NCI-H1436 treated with DMSO at 0.1 percent for 48 hours (cell line): ENCODE measurements at regions not wholly inside any gene's neighbourhood (a gene's known extent, or its start where the extent isn't known, plus 50 kb on each side); places are given as distances from the start of the nearest gene placed in this dataset.
"Not testable (repeated sequence)": the region's sequence is repeated elsewhere in the genome, so short reads cannot be mapped to it uniquely, and the experiment has no call there.

Source experiments
- DNase-seq: peaks from one replicate; lab custom pipeline; 2025; lab: John Stamatoyannopoulos, UW

DNA sequence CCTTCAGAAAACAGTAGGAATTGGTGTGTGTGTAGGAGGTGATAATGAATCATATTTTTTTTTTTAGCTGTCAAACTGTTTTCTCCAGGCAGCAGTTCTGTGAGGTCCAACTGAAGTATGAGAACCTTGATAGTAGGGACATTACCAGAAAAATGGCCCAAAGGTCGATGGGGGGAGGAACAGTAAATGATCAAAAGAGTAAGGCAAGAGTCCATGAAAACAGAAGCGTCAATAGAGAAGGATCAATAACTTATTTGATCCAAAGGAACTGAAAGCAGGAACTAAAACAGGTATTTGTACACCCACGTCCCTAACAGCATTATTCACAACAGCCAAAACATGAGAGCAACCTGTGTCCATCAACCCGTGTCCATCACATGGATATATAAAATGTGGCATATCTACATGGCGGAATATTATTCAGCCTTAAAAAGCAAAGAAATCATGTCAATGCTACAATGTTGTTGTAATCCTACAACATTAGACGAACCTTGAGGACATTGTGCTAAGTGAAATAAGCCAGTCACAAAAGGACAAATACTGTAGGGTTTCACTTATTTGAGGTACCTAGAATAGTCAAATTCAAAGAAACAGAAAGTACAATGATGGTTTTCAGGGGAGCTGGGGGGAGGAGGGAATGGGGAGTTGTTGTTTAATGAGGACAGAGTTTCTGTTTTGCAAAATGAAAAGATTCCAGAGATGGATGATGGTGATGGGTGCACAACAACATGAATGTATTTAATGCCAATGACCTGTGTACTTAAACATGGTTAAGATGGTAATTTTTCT lies 214.0 kb upstream of the KLF14 start:
- DNase-seq = no peak

GRCh38 chr7:130948822-130949221 lies 214.8 kb upstream of the KLF14 start:
- DNase-seq = no peak

DNA sequence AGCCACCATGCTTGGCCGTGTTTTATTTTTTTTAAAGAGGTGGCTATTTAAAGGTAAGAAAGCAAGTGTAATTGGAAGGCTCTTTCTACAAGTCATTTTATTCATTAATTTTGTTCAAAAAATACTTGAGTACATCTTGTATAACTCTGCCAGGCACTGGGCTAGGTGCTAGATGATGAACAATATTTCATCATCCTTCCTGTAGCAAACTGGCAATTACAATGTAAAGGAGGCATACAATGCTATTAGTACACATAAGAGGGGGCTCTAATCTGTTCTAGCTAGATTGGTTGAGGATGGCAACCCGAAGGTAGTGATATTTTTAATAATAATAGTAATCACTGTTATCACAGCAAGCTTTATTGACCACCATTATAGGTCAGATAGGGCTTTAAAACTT lies 215.5 kb upstream of the KLF14 start:
- DNase-seq = no peak

GRCh38 chr7:130950054-130950453 lies 216.0 kb upstream of the KLF14 start:
- DNase-seq = no peak

GRCh38 chr7:130950741-130951140 lies 216.7 kb upstream of the KLF14 start:
- no peak for DNase-seq

GRCh38 chr7:130951303-130951975 lies 217.4 kb upstream of the KLF14 start:
- no peak for DNase-seq

DNA sequence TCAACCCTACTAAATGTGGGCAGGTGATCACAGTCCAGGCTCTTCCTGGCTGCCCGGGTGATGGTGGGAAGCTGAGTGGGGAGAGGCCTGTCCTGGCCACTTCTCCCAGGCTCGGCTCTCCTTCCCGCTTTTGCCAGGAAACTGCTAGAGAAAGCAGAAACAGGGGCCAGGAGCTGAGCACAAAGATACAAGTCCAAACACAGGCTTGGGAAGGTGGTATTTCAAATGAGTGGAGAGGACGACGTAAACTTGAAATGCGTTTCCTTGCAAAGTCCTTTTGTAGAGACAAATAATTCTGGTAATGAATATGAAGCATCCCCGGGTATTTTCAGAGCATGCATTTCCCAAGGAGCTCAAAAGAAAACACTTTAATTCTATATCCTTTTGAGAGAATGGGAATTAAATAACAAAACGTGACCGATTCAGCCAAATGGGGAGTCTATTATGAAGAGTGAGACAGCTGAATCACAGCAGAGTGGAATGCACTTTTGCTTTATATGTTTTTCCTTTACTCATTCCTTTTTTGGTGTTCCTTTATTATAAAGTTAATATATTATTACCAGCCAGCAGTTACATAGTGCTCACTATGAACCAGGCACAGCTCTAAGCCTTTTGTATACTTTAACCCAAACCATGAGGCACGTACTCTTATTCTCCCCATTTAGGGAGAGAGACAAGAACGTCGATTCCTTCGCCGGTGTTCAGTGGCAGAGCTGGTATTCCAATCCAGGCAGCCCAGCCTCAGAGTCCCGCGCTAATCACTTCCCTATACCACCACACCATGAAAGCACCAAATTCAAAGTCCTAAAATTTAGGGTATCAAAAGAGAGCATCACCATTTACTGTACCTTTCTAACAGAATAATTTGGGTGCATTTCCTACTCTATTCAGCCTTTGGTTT lies 218.2 kb upstream of the KLF14 start:
- DNase-seq = no peak

DNA sequence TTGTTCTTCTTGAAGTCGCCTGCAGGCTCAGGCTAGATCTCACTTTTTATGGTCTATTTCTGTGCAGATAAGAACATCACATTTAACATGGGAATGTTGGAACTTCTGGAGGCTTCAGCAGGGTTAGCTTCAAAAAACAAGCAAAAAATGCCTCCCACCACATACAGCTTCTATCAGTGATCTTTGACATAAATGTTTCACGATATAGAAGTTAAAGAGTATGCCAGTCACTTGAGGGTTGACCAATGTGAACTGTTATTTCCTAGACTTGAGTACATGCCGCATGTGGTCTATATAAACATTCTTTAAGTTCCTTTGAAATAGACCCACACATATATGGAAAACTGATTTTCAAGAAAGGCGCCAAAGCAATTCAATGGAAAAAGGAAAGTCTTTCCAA lies 219.2 kb upstream of the KLF14 start:
- DNase-seq = no peak

DNA sequence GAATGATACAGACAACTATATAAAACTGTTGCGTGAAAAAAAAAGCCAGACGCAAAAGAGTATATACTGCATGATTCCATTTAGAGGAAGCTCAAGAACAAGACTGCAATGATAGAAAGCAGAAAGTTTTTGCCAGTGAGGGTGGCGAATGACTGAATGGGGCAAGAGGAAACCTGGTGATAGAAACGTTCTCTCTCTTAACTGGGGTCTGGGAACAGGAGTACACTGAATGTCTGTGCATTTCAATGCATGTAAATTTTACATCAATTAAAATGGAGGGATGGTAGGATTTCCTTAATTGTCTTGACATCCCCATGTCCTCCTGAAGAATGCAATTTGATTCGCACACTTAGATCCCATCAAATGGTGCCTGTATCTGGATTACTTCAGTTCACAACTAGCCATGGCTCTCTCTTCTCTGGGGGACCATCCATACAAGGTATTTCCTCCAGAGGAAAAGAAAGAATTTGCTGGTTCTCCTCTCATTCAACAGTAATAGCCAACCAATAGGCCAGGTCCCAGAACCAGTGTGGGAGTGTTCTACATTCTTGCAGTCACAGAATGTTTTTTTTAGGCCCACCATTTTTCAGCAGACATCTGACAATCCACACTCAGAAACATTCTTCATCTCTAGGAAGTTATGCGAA lies 221.0 kb upstream of the KLF14 start:
- no peak for DNase-seq

GRCh38 chr7:130955565-130955919 lies 221.5 kb upstream of the KLF14 start:
- no peak for DNase-seq

GRCh38 chr7:130956417-130957136 lies 222.6 kb upstream of the KLF14 start:
- DNase-seq = no peak

DNA sequence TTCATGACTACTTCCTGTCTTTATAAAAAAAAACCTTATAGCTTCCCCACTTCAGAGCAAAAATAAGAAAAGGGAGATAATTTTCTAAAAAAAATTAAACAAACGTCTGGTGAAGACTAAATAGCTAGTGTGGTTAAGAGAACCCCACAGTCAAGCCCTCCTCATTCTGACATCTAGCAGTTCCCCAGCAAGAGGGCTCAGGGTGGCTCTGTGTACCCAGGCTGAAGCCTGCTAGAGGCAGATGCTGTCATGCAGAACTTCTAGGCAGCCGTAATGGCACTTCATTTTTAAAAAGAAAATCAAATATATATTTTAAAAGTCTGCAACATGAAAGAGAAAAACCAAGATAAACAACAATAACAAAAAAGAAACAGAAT lies 223.1 kb upstream of the KLF14 start:
- DNase-seq = no peak

- DNase-seq = not testable (repeated sequence)
These were observed 223.9 kb upstream of the KLF14 start for GRCh38 chr7:130957722-130958435.

DNA sequence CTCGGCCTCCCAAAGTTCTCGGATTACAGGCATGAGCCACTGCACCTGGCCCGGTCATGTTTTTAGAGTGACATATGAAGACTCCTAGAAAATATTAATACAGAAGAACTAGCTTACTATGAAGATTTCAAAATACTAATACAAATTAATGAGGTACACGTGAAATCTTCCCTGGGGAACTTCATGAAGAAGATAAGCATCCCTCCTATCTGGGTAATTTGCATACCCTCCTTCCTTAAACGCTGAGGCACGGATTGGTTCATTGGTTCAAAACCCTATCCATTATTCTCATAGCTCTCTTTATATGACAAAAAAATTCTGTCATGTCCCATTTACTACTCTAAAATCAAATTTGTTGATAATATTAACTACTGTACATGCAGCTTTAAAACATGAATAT lies 224.8 kb upstream of the KLF14 start:
- no peak for DNase-seq

- no peak for DNase-seq
These were observed 225.8 kb upstream of the KLF14 start for GRCh38 chr7:130959743-130960207.

DNA sequence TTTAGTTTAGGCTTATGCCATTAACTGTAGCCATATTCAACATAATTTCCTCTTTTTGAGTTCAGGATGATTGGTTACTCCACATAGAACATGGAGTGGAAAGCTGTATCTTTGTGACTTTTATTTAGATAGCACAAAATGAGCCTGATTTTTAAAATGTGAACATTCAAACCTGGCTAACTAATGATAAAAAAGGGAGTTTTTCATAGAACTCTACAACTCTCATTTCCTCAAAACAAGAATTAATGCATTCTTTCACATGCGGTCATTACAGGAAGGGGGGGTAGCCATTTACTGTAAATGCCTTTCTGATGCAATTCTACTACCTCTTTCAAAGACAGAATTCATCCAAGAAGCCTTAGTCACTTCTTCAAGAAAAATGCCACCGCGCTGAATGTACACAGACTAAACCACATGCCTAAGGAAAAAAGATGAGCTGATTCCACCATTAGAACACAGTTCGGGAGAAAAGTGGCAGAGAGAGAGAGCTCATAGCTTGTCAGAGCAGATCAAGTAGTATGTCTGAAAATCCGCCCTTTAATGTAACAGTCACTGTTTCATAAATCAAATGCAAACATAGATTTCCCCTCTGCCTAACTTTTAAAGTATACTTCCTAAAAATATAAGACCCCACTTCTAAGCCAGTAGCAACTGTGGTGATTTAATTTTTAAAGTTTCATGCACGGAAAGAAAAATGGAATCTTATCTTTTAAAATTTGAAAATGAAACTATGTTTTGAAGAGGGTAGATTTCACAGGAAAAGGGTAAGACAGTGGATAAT lies 226.4 kb upstream of the KLF14 start:
- no peak for DNase-seq

DNA sequence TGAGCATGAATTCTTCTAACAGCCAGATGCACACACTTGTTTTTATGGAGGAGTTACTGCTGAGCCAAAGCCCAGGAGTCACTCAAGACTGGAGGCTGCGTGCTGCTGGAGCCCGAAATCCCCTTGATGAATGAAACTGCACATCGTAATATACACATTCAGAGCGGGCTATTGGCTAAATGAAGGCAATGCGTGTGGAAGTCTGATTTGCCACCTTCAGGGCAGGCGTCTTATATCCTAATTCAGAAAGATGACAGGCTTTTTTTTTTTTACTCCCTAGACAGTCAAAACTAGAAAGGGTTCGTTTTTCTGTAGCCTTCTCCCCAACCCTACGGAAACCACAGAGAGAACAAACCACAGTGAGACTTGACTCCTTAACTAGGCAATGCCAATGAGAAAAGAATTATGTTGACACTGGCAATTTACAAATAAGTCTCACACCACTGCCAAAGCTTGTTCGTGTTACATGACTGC lies 227.2 kb upstream of the KLF14 start:
- DNase-seq = no peak

GRCh38 chr7:130962109-130962508 lies 228.1 kb upstream of the KLF14 start:
- no peak for DNase-seq

GRCh38 chr7:130963339-130963738 lies 229.3 kb upstream of the KLF14 start:
- DNase-seq = no peak

- no peak for DNase-seq
These were observed 231.5 kb upstream of the KLF14 start for GRCh38 chr7:130965515-130965914.
